GM12878 (cell line): ENCODE measurements at regions not wholly inside any gene's neighbourhood (a gene's known extent, or its start where the extent isn't known, plus 50 kb on each side); places are given as distances from the start of the nearest gene placed in this dataset.

Experiments used
- ATAC-seq: fragments of 200-7000 bp; cut with Tn5 transposase; 3 replicates; pipeline ENCODE4 v1.9.1; 2020; ENCODE audit warnings: mild to moderate bottlenecking, moderate library complexity
- BruUV-seq: library from RNA; stranded (reverse); fragments of 400-500 nt; replicated peaks from 2 replicates; lab custom pipeline; 2021; lab: Mats Ljungman, UMichigan
- CTCF ChIA-PET: fragments of 300-600 bp; sonication (Branson Sonifier 250); formaldehyde crosslinking; extraction: SDS; loops from one replicate; lab custom pipeline; 2021; ENCODE audit warnings: inconsistent platforms; lab: Yijun Ruan, JAX
- POLR2A ChIA-PET: fragments of 350-600 bp; formaldehyde crosslinking; extraction: SDS; loops from one replicate; lab custom pipeline; 2021; ENCODE audit warnings: inconsistent platforms; lab: Charles Lee
- RAD21 ChIA-PET: fragments of 300-600 bp; sonication (Branson Sonifier 250); formaldehyde crosslinking; loops from one replicate; lab custom pipeline; 2023; ENCODE audit warnings: antibody characterized with exemption; ENCODE audit not compliant: unreplicated experiment; lab: Charles Lee
- SMC1A ChIA-PET: fragments of 300-600 bp; sonication (Branson Sonifier 250); formaldehyde crosslinking; loops from one replicate; lab custom pipeline; 2023; ENCODE audit not compliant: unreplicated experiment, uncharacterized antibody; lab: Charles Lee
- DNase-seq: peaks from one replicate; pipeline ENCODE4 v3.0.0-alpha.2; 2011; ENCODE audit warnings: low read depth, low spot score
- FAIRE-seq: peaks from 3 replicates; lab custom pipeline; 2011; peaks lifted over from hg19 to GRCh38; lab: Jason Lieb, UNC
- H2AFZ ChIP-seq: 2 replicates; pipeline ENCODE4 v1.6.0; 2011; ENCODE audit warnings: low read depth, low read length, control low read depth; ENCODE audit not compliant: control insufficient read depth
- H3K27ac ChIP-seq: 2 replicates; pipeline ENCODE4 v1.5.1; 2011; ENCODE audit warnings: control low read depth; ENCODE audit not compliant: control insufficient read depth, insufficient read depth
- H3K27me3 ChIP-seq, 2 experiments: replicated peaks in 1 of 2; 2 replicates each; pipeline versions ENCODE4 v1.6.0 to v1.6.1; 2011; ENCODE audit warnings: low read length in 1 of 2; ENCODE audit not compliant: control insufficient read depth in 2 of 2, insufficient read depth in 2 of 2
- H3K36me3 ChIP-seq, 2 experiments: 2 replicates each; pipeline ENCODE4 v1.5.1; 2011; ENCODE audit warnings: low read length in 1 of 2; ENCODE audit not compliant: control insufficient read depth in 2 of 2, insufficient read depth in 2 of 2
- H3K4me1 ChIP-seq: 2 replicates; pipeline ENCODE4 v1.6.1; 2011; ENCODE audit warnings: mild to moderate bottlenecking, low read length, moderate library complexity, mixed read lengths; ENCODE audit not compliant: control insufficient read depth, insufficient read depth
- H3K4me2 ChIP-seq: 2 replicates; pipeline ENCODE4 v1.6.0; 2011; ENCODE audit warnings: control low read depth; ENCODE audit not compliant: control insufficient read depth, insufficient read depth
- H3K4me3 ChIP-seq: fragments of 200-600 bp; sonication (generic); 2 replicates; pipeline ENCODE4 v1.5.1; 2016
- H3K79me2 ChIP-seq: 2 replicates; pipeline ENCODE4 v1.6.0; 2011; ENCODE audit warnings: low read length; ENCODE audit not compliant: control insufficient read depth, insufficient read depth
- H3K9ac ChIP-seq: 2 replicates; pipeline ENCODE4 v1.8.0; 2011; ENCODE audit warnings: low read length, control low read depth, mixed read lengths; ENCODE audit not compliant: control insufficient read depth, insufficient read depth
- H3K9me3 ChIP-seq: replicated peaks from 3 replicates; pipeline ENCODE4 v1.5.1; 2011; ENCODE audit warnings: mild to moderate bottlenecking, low read length; ENCODE audit not compliant: control insufficient read depth, insufficient read depth
- H4K20me1 ChIP-seq: 2 replicates; pipeline ENCODE4 v1.6.0; 2011; ENCODE audit not compliant: control insufficient read depth, insufficient read depth
- ATF2 ChIP-seq: IDR thresholded peaks from 2 replicates; pipeline ENCODE4 v1.6.1; 2012; ENCODE audit warnings: low read length, inconsistent platforms
- ATF3 ChIP-seq: IDR thresholded peaks from 2 replicates; pipeline ENCODE4 v1.6.1; 2011; ENCODE audit warnings: low read depth, mild to moderate bottlenecking, low read length, moderate library complexity, borderline replicate concordance; ENCODE audit errors: extremely low read depth
- BMI1 ChIP-seq: fragments of 450-650 bp; IDR thresholded peaks from 2 replicates; pipeline ENCODE4 v1.6.1; 2016; ENCODE audit warnings: mild to moderate bottlenecking, moderate library complexity, borderline replicate concordance
- DPF2 ChIP-seq: fragments of 450-650 bp; IDR thresholded peaks from 2 replicates; pipeline ENCODE4 v1.6.1; 2017; ENCODE audit warnings: mild to moderate bottlenecking
- ETV6 ChIP-seq, 2 experiments: fragments of 450-650 bp in 1 of 2; IDR thresholded peaks in 1 of 2; conservative IDR thresholded peaks in 1 of 2; 2 replicates each; pipeline ENCODE4 v1.6.1; 2014; ENCODE audit warnings: antibody characterized with exemption in 1 of 2, borderline replicate concordance in 1 of 2, low read depth in 1 of 2, mild to moderate bottlenecking in 1 of 2, moderate library complexity in 1 of 2
- HDAC6 ChIP-seq: fragments of 200-600 bp; sonication (generic); IDR thresholded peaks from one replicate; pipeline ENCODE4 v1.8.0; 2017; ENCODE audit warnings: antibody characterized with exemption; ENCODE audit not compliant: unreplicated experiment
- NR2C1 ChIP-seq: fragments of 450-650 bp; IDR thresholded peaks from 2 replicates; pipeline ENCODE4 v1.6.1; 2017; ENCODE audit warnings: antibody characterized with exemption, mild to moderate bottlenecking, moderate library complexity
- PAX8 ChIP-seq: fragments of 450-650 bp; IDR thresholded peaks from 2 replicates; pipeline ENCODE4 v1.6.1; 2017; ENCODE audit warnings: mild to moderate bottlenecking, moderate library complexity
- PBX3 ChIP-seq: IDR thresholded peaks from 2 replicates; pipeline ENCODE4 v1.6.1; 2011; ENCODE audit warnings: mild to moderate bottlenecking, low read depth, low read length, moderate library complexity; ENCODE audit not compliant: insufficient replicate concordance
- RAD21 ChIP-seq: IDR thresholded peaks from 2 replicates; pipeline ENCODE4 v1.6.1; 2011; ENCODE audit warnings: mild to moderate bottlenecking, low read depth, low read length, moderate library complexity; ENCODE audit not compliant: insufficient read depth
- RCOR1 ChIP-seq: conservative IDR thresholded peaks from 2 replicates; pipeline ENCODE4 v1.6.1; 2012; ENCODE audit warnings: low read depth, low read length, improper control_type of control experiment
- RELA ChIP-seq: fragments of 450-650 bp; IDR thresholded peaks from 2 replicates; pipeline ENCODE4 v1.8.0; 2014; ENCODE audit warnings: borderline replicate concordance; ENCODE audit not compliant: partially characterized antibody
- SMAD1 ChIP-seq: fragments of 450-650 bp; IDR thresholded peaks from 2 replicates; pipeline ENCODE4 v1.6.1; 2018; ENCODE audit warnings: mild to moderate bottlenecking, low read depth; ENCODE audit not compliant: partially characterized antibody
- SPI1 ChIP-seq: IDR thresholded peaks from 2 replicates; pipeline ENCODE4 v1.6.1; 2011; ENCODE audit warnings: low read depth, mild to moderate bottlenecking, low read length, moderate library complexity, borderline replicate concordance; ENCODE audit not compliant: insufficient read depth
- TARDBP ChIP-seq: IDR thresholded peaks from 2 replicates; pipeline ENCODE4 v1.6.1; 2016; ENCODE audit warnings: borderline replicate concordance
- ZBED1 ChIP-seq: IDR thresholded peaks from 2 replicates; pipeline ENCODE4 v1.6.1; 2016; ENCODE audit warnings: borderline replicate concordance
- ZNF217 ChIP-seq: fragments of 450-650 bp; IDR thresholded peaks from 2 replicates; pipeline ENCODE4 v1.6.1; 2017; ENCODE audit warnings: antibody characterized with exemption, mild to moderate bottlenecking
- ZNF622 ChIP-seq: fragments of 450-650 bp; IDR thresholded peaks from 2 replicates; pipeline ENCODE4 v1.6.1; 2017; ENCODE audit warnings: mild to moderate bottlenecking, inconsistent platforms
- WGBS: methylation state at CpG from one replicate; pipeline ENCODE4 v1.1.6; 2016; ENCODE audit warnings: low lambda C conversion rate; ENCODE audit not compliant: insufficient replicate concordance, insufficient coverage; ENCODE audit errors: missing lambda C conversion rate; 5-methylcytosine and 5-hydroxymethylcytosine counted together
- in situ Hi-C: fragments of 300-500 bp; cut with MboI; formaldehyde crosslinking; loops from 9 replicates; pipeline ENCODE4 v1.14.3; 2018; ENCODE audit warnings: mixed read lengths
- intact Hi-C: fragments of 100-400 bp; cut with micrococcal nuclease; formaldehyde crosslinking; loops from one replicate; pipeline ENCODE4 v1.14.2; 2022; ENCODE audit not compliant: unreplicated experiment

- no peaks in the 10 kb centered on the region for H3K4me1 ChIP-seq
- no peaks in the 10 kb centered on the region for H3K9me3 ChIP-seq
- ChIA-PET RAD21 (no interaction called here), SMC1A (no interaction called here), POLR2A (no interaction called here), CTCF (no interaction called here)
- H3K79me2 ChIP-seq: no peaks in the 10 kb centered on the region
- BruUV-seq: no TSS peak
- no peak for TF ChIP-seq ZNF217
- no peak for TF ChIP-seq ATF2
- TF ChIP-seq SPI1: no peak
- H2AFZ ChIP-seq: no peak overlapping the region
- no peak overlapping the region for H3K27ac ChIP-seq
- WGBS: 26% methylated on average over 4 of the region's 4 CpGs
- no peaks in the 10 kb centered on the region for H3K36me3 ChIP-seq
- H3K27me3 ChIP-seq: no peaks in the 10 kb centered on the region
- ATAC-seq: no peak
- H4K20me1 ChIP-seq: no peaks in the 10 kb centered on the region
- in situ Hi-C loops: no loop called here
- H3K4me2 ChIP-seq: no peak overlapping the region
- FAIRE-seq: no peak
- DNase-seq: no peak
- H3K4me3 ChIP-seq: no peak overlapping the region
- no peak overlapping the region for H3K9ac ChIP-seq
- intact Hi-C loops: no loop called here
Measured at GRCh38 chr19:29417048-29417447, 108.7 kb upstream of the VSTM2B start.

GRCh38 chr19:29418201-29418600 lies 107.6 kb upstream of the VSTM2B start:
- no peak overlapping the region for H3K9ac ChIP-seq
- H3K36me3 ChIP-seq: no peaks in the 10 kb centered on the region
- no TSS peak for BruUV-seq
- DNase-seq (no peak), ATAC-seq (no peak), FAIRE-seq (no peak)
- SMC1A ChIA-PET: no interaction called here
- CTCF ChIA-PET: no interaction called here
- POLR2A ChIA-PET: no interaction called here
- H3K27me3 ChIP-seq: no peaks in the 10 kb centered on the region
- H2AFZ ChIP-seq: no peak overlapping the region
- H3K79me2 ChIP-seq: no peaks in the 10 kb centered on the region
- intact Hi-C loops (no loop called here), in situ Hi-C loops (no loop called here)
- no peak overlapping the region for H3K4me3 ChIP-seq
- H3K4me1 ChIP-seq: no peaks in the 10 kb centered on the region
- H3K27ac ChIP-seq: no peak overlapping the region
- no peaks in the 10 kb centered on the region for H3K9me3 ChIP-seq
- no peaks in the 10 kb centered on the region for H4K20me1 ChIP-seq
- 33% methylated on average over 13 of the region's 13 CpGs for WGBS
- RAD21 ChIA-PET: no interaction called here
- no peak overlapping the region for H3K4me2 ChIP-seq
- TF ChIP-seq ZBED1: no peak
- TF ChIP-seq SMAD1: no peak
- no peak for TF ChIP-seq DPF2
- TF ChIP-seq TARDBP: no peak
- no peak for TF ChIP-seq ETV6 (conservative IDR thresholded peaks at IDR 0.05 in 1 of 2, IDR thresholded peaks at IDR 0.05 in 1 of 2; ENCODE audit: borderline replicate concordance in 1 of 2, low read depth in 1 of 2)
- TF ChIP-seq RELA: no peak
- TF ChIP-seq RAD21: no peak
- no peak for TF ChIP-seq NR2C1
- TF ChIP-seq ATF3: no peak
- no peak for TF ChIP-seq PAX8
- no peak for TF ChIP-seq PBX3
- TF ChIP-seq BMI1: no peak
- TF ChIP-seq ZNF622: no peak
- no peak for TF ChIP-seq RCOR1
- no peak for TF ChIP-seq HDAC6
